Caco-2 (cell line): ENCODE measurements at regions not wholly inside any gene's neighbourhood (a gene's known extent, or its start where the extent isn't known, plus 50 kb on each side); places are given as distances from the start of the nearest gene placed in this dataset.

Source experiments
- BruUV-seq: library from RNA; stranded (reverse); fragments of 400-500 nt; replicated peaks from 2 replicates; lab custom pipeline; 2021; lab: Mats Ljungman, UMichigan
- CTCF ChIA-PET: fragments of 300-600 bp; sonication (Branson Sonifier 250); formaldehyde crosslinking; loops from one replicate; lab custom pipeline; 2022; ENCODE audit warnings: antibody characterized with exemption; lab: Charles Lee
- POLR2A ChIA-PET: fragments of 300-600 bp; sonication (Branson Sonifier 250); formaldehyde crosslinking; loops from one replicate; lab custom pipeline; 2022; ENCODE audit warnings: antibody characterized with exemption; lab: Charles Lee
- DNase-seq, 2 experiments: peaks; one replicate each; pipeline versions ENCODE4 v3.0.0 to v3.0.0-alpha.2; 2020 to 2022
- H3K27me3 ChIP-seq: replicated peaks from 2 replicates; pipeline ENCODE4 v1.6.0; 2011; ENCODE audit warnings: low read length; ENCODE audit not compliant: control insufficient read depth, insufficient read depth
- H3K36me3 ChIP-seq: 2 replicates; pipeline ENCODE4 v1.5.1; 2011; ENCODE audit warnings: low read length; ENCODE audit not compliant: control insufficient read depth, insufficient read depth
- H3K4me1 ChIP-seq: fragments of 250-450 bp; sonication (Bioruptor Pico); 2 replicates; pipeline ENCODE4 v1.5.1; 2020; ENCODE audit warnings: mild to moderate bottlenecking
- H3K4me3 ChIP-seq: 2 replicates; pipeline ENCODE4 v1.5.1; 2011; ENCODE audit warnings: low read depth, mild to moderate bottlenecking, control low read depth, low read length
- H3K9me3 ChIP-seq: fragments of 250-450 bp; sonication (Bioruptor Pico); 2 replicates; pipeline ENCODE4 v1.5.1; 2020; ENCODE audit warnings: mild to moderate bottlenecking, moderate library complexity
- H3K27ac Mint-ChIP-seq: one replicate; pipeline ENCODE4 v1.8.0; 2022; ENCODE audit warnings: mixed read lengths; ENCODE audit not compliant: unreplicated experiment
- H3K27me3 Mint-ChIP-seq: one replicate; pipeline ENCODE4 v1.8.0; 2022; ENCODE audit warnings: mixed read lengths; ENCODE audit not compliant: insufficient read depth, unreplicated experiment
- H3K36me3 Mint-ChIP-seq: one replicate; pipeline ENCODE4 v1.8.0; 2022; ENCODE audit warnings: mild to moderate bottlenecking, mixed read lengths; ENCODE audit not compliant: insufficient read depth, unreplicated experiment
- H3K4me1 Mint-ChIP-seq: one replicate; pipeline ENCODE4 v1.8.0; 2022; ENCODE audit warnings: low read depth, mixed read lengths; ENCODE audit not compliant: unreplicated experiment
- H3K4me3 Mint-ChIP-seq: one replicate; pipeline ENCODE4 v1.8.0; 2022; ENCODE audit warnings: mild to moderate bottlenecking, moderate library complexity, mixed read lengths; ENCODE audit not compliant: unreplicated experiment
- H3K9me3 Mint-ChIP-seq: one replicate; pipeline ENCODE4 v1.8.0; 2022; ENCODE audit warnings: mixed read lengths; ENCODE audit not compliant: unreplicated experiment
- intact Hi-C: fragments of 100-400 bp; cut with micrococcal nuclease; formaldehyde crosslinking; loops from one replicate; pipeline ENCODE4 v1.10.0; 2022; ENCODE audit not compliant: unreplicated experiment
- TF ChIP-seq, protein P1 (sequence below), 2 experiments: fragments of 200-600 bp in 1 of 2; IDR thresholded peaks; 1 replicate in 1 of 2; 2 replicates in 1 of 2; pipeline versions ENCODE4 v1.5.1 to v1.8.0; 2011 to 2022; ENCODE audit warnings: antibody characterized with exemption in 1 of 2, control low read depth in 1 of 2, inconsistent platforms in 1 of 2, low read depth in 1 of 2, low read length in 1 of 2, mild to moderate bottlenecking in 1 of 2, moderate library complexity in 1 of 2; ENCODE audit not compliant: insufficient read depth in 1 of 2, severe bottlenecking in 1 of 2, unreplicated experiment in 1 of 2

DNA sequence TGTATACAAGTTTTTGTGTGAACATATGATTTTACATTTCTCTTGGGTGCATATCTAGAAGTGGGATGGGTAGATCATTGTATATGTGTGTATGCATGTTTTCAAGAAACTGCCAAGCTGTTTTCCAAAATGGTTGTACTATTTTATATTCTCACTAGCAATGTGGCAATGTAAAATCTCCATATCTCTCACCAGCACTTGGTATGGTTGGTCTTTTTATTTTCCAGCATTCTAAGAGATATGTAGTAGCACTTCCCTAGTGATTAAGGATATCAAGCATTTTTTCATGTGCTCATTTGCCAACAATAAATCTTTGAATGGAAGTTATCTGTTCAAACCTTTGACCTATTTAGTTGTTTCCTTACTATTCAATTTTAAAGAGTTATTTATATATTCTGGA is 310.7 kb downstream of the ZNF326 start:
- peaks cover 3% of the 10 kb centered on the region for H3K27me3 Mint-ChIP-seq
- intact Hi-C loops = no loop called here
- H3K9me3 Mint-ChIP-seq = no peaks in the 10 kb centered on the region
- Histone ChIP-seq H3K27me3 (no peaks in the 10 kb centered on the region), H3K36me3 (no peaks in the 10 kb centered on the region), H3K4me3 (no peak overlapping the region), H3K4me1 (no peaks in the 10 kb centered on the region), H3K9me3 (no peaks in the 10 kb centered on the region)
- TF ChIP-seq, protein P1, sequence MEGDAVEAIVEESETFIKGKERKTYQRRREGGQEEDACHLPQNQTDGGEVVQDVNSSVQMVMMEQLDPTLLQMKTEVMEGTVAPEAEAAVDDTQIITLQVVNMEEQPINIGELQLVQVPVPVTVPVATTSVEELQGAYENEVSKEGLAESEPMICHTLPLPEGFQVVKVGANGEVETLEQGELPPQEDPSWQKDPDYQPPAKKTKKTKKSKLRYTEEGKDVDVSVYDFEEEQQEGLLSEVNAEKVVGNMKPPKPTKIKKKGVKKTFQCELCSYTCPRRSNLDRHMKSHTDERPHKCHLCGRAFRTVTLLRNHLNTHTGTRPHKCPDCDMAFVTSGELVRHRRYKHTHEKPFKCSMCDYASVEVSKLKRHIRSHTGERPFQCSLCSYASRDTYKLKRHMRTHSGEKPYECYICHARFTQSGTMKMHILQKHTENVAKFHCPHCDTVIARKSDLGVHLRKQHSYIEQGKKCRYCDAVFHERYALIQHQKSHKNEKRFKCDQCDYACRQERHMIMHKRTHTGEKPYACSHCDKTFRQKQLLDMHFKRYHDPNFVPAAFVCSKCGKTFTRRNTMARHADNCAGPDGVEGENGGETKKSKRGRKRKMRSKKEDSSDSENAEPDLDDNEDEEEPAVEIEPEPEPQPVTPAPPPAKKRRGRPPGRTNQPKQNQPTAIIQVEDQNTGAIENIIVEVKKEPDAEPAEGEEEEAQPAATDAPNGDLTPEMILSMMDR (IDR thresholded peaks at IDR 0.05; ENCODE audit: insufficient read depth in 1 of 2, low read depth in 1 of 2, low read length in 1 of 2, severe bottlenecking in 1 of 2, unreplicated experiment in 1 of 2) = no peak
- no peaks in the 10 kb centered on the region for H3K36me3 Mint-ChIP-seq
- no peak for DNase-seq
- H3K27ac Mint-ChIP-seq = no peak overlapping the region
- no TSS peak for BruUV-seq
- H3K4me1 Mint-ChIP-seq = no peaks in the 10 kb centered on the region
- ChIA-PET POLR2A (no interaction called here), CTCF (no interaction called here)
- no peak overlapping the region for H3K4me3 Mint-ChIP-seq

DNA sequence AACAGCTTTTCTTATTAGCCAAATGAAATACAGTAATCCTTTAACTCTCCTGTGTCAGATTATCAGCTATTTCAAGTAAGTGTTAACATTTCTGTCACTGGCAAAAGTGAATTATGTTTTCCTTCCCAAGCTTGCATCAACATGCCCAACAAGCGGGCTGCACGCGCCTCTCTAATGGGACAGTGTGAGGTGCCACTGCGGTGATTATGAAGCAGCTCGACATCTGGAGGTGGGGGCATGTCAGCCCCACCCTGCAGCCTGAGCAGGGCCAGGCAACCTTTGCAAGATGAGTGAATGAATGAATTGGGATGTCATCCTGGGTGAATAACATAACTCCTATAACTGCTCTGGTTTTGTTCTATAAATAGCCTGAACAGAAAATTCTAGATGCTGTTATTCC is 301.4 kb downstream of the ZNF326 start:
- Histone ChIP-seq H3K36me3 (no peaks in the 10 kb centered on the region), H3K9me3 (no peaks in the 10 kb centered on the region), H3K4me1 (no peaks in the 10 kb centered on the region), H3K4me3 (no peak overlapping the region), H3K27me3 (no peaks in the 10 kb centered on the region)
- no peaks in the 10 kb centered on the region for H3K9me3 Mint-ChIP-seq
- TF ChIP-seq, protein P1 (IDR thresholded peaks at IDR 0.05; ENCODE audit: insufficient read depth in 1 of 2, low read depth in 1 of 2, low read length in 1 of 2, severe bottlenecking in 1 of 2, unreplicated experiment in 1 of 2) = no peak
- ChIA-PET CTCF (no interaction called here), POLR2A (no interaction called here)
- no peaks in the 10 kb centered on the region for H3K4me1 Mint-ChIP-seq
- H3K4me3 Mint-ChIP-seq = no peak overlapping the region
- no TSS peak for BruUV-seq
- intact Hi-C loops = no loop called here
- H3K36me3 Mint-ChIP-seq = no peaks in the 10 kb centered on the region
- no peak for DNase-seq
- H3K27ac Mint-ChIP-seq = no peak overlapping the region
- peaks cover 17% of the 10 kb centered on the region for H3K27me3 Mint-ChIP-seq

DNA sequence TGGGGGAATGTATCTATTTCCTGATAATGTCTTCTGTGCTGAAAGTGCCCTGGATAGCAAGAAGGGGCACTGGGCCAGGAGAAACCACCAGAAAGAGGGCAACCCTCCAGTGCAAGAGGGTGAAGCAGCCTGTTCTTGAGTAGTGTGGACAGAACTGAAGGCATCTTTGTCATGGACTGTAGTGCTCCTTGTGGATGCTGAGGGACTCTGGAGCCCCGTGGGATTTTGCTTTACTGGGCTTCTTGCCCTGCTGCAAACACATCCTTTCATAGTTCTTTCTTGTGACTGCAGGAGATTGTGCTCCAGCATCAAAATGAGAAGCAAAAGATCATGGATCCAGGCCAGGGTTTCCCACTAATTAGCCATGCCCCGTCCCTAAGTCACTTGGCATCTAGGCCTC is 300.6 kb downstream of the ZNF326 start:
- Mint-ChIP-seq H3K27me3 (peaks cover 19% of the 10 kb centered on the region), H3K4me1 (no peaks in the 10 kb centered on the region), H3K4me3 (no peak overlapping the region), H3K27ac (no peak overlapping the region), H3K36me3 (no peaks in the 10 kb centered on the region), H3K9me3 (no peaks in the 10 kb centered on the region)
- intact Hi-C loops = no loop called here
- no peaks in the 10 kb centered on the region for H3K27me3 ChIP-seq
- POLR2A ChIA-PET = no interaction called here
- TF ChIP-seq, protein P1 (IDR thresholded peaks at IDR 0.05; ENCODE audit: insufficient read depth in 1 of 2, low read depth in 1 of 2, low read length in 1 of 2, severe bottlenecking in 1 of 2, unreplicated experiment in 1 of 2) = no peak
- no peaks in the 10 kb centered on the region for H3K36me3 ChIP-seq
- H3K4me1 ChIP-seq = no peaks in the 10 kb centered on the region
- DNase-seq = no peak
- H3K4me3 ChIP-seq = no peak overlapping the region
- CTCF ChIA-PET = no interaction called here
- BruUV-seq = no TSS peak
- no peaks in the 10 kb centered on the region for H3K9me3 ChIP-seq
